Smooth muscle cell (in vitro differentiated cells): ENCODE measurements at regions not wholly inside any gene's neighbourhood (a gene's known extent, or its start where the extent isn't known, plus 50 kb on each side); places are given as distances from the start of the nearest gene placed in this dataset.

Experiments used
- DNase-seq: peaks from one replicate; lab custom pipeline; 2025; ENCODE audit not compliant: unreplicated experiment; lab: John Stamatoyannopoulos, UW
- H2AFZ ChIP-seq: fragments of 200-600 bp; sonication (generic); 2 replicates; pipeline ENCODE4 v1.6.0; 2016; ENCODE audit warnings: antibody characterized with exemption, low read depth, mild to moderate bottlenecking
- H3F3A ChIP-seq: fragments of 200-600 bp; sonication (generic); 2 replicates; pipeline ENCODE4 v1.6.0; 2017; ENCODE audit warnings: antibody characterized with exemption, low read depth
- H3K27ac ChIP-seq: fragments of 200-600 bp; sonication (generic); 2 replicates; pipeline ENCODE4 v1.5.1; 2016; ENCODE audit warnings: low read depth, mild to moderate bottlenecking
- H3K27me3 ChIP-seq: fragments of 200-600 bp; sonication (generic); 2 replicates; pipeline ENCODE4 v1.6.1; 2016; ENCODE audit warnings: low read depth, mild to moderate bottlenecking
- H3K36me3 ChIP-seq: fragments of 200-600 bp; sonication (generic); 2 replicates; pipeline ENCODE4 v1.5.1; 2016; ENCODE audit warnings: low read depth
- H3K4me1 ChIP-seq: fragments of 200-600 bp; sonication (generic); 2 replicates; pipeline ENCODE4 v1.5.1; 2016; ENCODE audit warnings: low read depth
- H3K4me2 ChIP-seq: fragments of 200-600 bp; sonication (generic); 2 replicates; pipeline ENCODE4 v1.6.0; 2016; ENCODE audit warnings: mild to moderate bottlenecking
- H3K4me3 ChIP-seq: fragments of 200-600 bp; sonication (generic); 2 replicates; pipeline ENCODE4 v1.5.1; 2016; ENCODE audit warnings: mild to moderate bottlenecking
- H3K79me2 ChIP-seq: fragments of 200-600 bp; sonication (generic); 2 replicates; pipeline ENCODE4 v1.6.0; 2016; ENCODE audit warnings: low read depth, mild to moderate bottlenecking
- H3K9ac ChIP-seq: fragments of 200-600 bp; sonication (generic); 2 replicates; pipeline ENCODE4 v1.6.0; 2016; ENCODE audit warnings: low read depth
- H3K9me3 ChIP-seq: fragments of 200-600 bp; sonication (generic); replicated peaks from 2 replicates; pipeline ENCODE4 v1.5.1; 2016; ENCODE audit warnings: low read depth
- H4K20me1 ChIP-seq: fragments of 200-600 bp; sonication (generic); 2 replicates; pipeline ENCODE4 v1.6.0; 2016; ENCODE audit warnings: low read depth
- WGBS: methylation state at CpG from one replicate; pipeline ENCODE4 v1.1.7; 2016; ENCODE audit warnings: low lambda C conversion rate; 5-methylcytosine and 5-hydroxymethylcytosine counted together
- TF ChIP-seq, protein P1 (sequence below): fragments of 200-600 bp; sonication (generic); IDR thresholded peaks from 2 replicates; pipeline ENCODE4 v1.5.1; 2017; ENCODE audit warnings: borderline replicate concordance, mild to moderate bottlenecking, antibody characterized with exemption; ENCODE audit not compliant: insufficient read depth, poor library complexity, severe bottlenecking

DNA sequence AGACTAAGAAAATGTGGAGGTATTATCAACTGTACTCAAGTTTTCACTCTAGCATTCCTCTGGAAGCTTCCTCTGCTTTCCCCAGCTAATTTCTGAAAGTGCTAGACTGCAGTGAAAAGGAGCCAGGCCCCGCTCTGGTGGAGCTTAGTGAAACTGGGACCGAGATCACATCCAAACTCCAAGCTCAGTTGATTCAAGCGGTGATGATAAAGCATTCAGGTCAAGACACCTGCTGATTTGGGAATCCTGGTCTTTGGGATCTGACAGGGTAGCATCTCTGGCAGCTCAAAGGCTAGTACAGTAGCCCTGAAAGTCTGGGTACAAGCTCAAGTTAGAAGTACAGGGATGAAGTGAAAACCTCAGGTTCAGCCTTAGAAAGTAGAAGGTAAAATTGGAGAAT is 120.2 kb upstream of the CRIM1 start:
- H3F3A ChIP-seq: no peaks in the 10 kb centered on the region
- H4K20me1 ChIP-seq: no peaks in the 10 kb centered on the region
- no peak overlapping the region for H3K27ac ChIP-seq
- H2AFZ ChIP-seq: no peak overlapping the region
- TF ChIP-seq, protein P1, sequence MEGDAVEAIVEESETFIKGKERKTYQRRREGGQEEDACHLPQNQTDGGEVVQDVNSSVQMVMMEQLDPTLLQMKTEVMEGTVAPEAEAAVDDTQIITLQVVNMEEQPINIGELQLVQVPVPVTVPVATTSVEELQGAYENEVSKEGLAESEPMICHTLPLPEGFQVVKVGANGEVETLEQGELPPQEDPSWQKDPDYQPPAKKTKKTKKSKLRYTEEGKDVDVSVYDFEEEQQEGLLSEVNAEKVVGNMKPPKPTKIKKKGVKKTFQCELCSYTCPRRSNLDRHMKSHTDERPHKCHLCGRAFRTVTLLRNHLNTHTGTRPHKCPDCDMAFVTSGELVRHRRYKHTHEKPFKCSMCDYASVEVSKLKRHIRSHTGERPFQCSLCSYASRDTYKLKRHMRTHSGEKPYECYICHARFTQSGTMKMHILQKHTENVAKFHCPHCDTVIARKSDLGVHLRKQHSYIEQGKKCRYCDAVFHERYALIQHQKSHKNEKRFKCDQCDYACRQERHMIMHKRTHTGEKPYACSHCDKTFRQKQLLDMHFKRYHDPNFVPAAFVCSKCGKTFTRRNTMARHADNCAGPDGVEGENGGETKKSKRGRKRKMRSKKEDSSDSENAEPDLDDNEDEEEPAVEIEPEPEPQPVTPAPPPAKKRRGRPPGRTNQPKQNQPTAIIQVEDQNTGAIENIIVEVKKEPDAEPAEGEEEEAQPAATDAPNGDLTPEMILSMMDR: no peak
- no peak for DNase-seq
- 78% methylated on average over 3 of the region's 3 CpGs for WGBS
- H3K4me3 ChIP-seq: no peak overlapping the region
- no peak overlapping the region for H3K4me2 ChIP-seq
- no peaks in the 10 kb centered on the region for H3K27me3 ChIP-seq
- H3K9ac ChIP-seq: no peak overlapping the region
- H3K79me2 ChIP-seq: no peaks in the 10 kb centered on the region
- H3K36me3 ChIP-seq: no peaks in the 10 kb centered on the region
- H3K4me1 ChIP-seq: no peaks in the 10 kb centered on the region
- no peaks in the 10 kb centered on the region for H3K9me3 ChIP-seq

GRCh38 chr2:36223259-36223658 is 132.3 kb upstream of the CRIM1 start:
- H3K36me3 ChIP-seq: no peaks in the 10 kb centered on the region
- H2AFZ ChIP-seq: no peak overlapping the region
- DNase-seq: no peak
- 67% methylated on average over 3 of the region's 3 CpGs for WGBS
- no peaks in the 10 kb centered on the region for H4K20me1 ChIP-seq
- H3K4me1 ChIP-seq: no peaks in the 10 kb centered on the region
- H3K4me2 ChIP-seq: no peak overlapping the region
- no peaks in the 10 kb centered on the region for H3K9me3 ChIP-seq
- H3K27me3 ChIP-seq: no peaks in the 10 kb centered on the region
- H3K4me3 ChIP-seq: no peak overlapping the region
- no peaks in the 10 kb centered on the region for H3K79me2 ChIP-seq
- H3K27ac ChIP-seq: no peak overlapping the region
- TF ChIP-seq, protein P1: no peak
- no peak overlapping the region for H3K9ac ChIP-seq
- H3F3A ChIP-seq: no peaks in the 10 kb centered on the region

GRCh38 chr2:36222485-36222884 is 133.1 kb upstream of the CRIM1 start:
- Histone ChIP-seq H3K79me2 (no peaks in the 10 kb centered on the region), H3K9me3 (no peaks in the 10 kb centered on the region), H3K36me3 (no peaks in the 10 kb centered on the region), H3K27me3 (no peaks in the 10 kb centered on the region), H3K9ac (no peak overlapping the region), H3K27ac (no peak overlapping the region), H3F3A (no peaks in the 10 kb centered on the region), H3K4me3 (no peak overlapping the region), H3K4me1 (no peaks in the 10 kb centered on the region), H4K20me1 (no peaks in the 10 kb centered on the region), H2AFZ (no peak overlapping the region), H3K4me2 (no peak overlapping the region)
- TF ChIP-seq, protein P1: no peak
- no peak for DNase-seq
- WGBS: 96% methylated on average over 3 of the region's 3 CpGs

GRCh38 chr2:36214691-36215090 is 140.9 kb upstream of the CRIM1 start:
- Histone ChIP-seq H3K79me2 (no peaks in the 10 kb centered on the region), H3K27me3 (no peaks in the 10 kb centered on the region), H4K20me1 (no peaks in the 10 kb centered on the region), H3K9me3 (no peaks in the 10 kb centered on the region), H3K4me3 (no peak overlapping the region), H3K4me1 (no peaks in the 10 kb centered on the region), H3K9ac (no peak overlapping the region), H2AFZ (no peak overlapping the region), H3K27ac (no peak overlapping the region), H3F3A (no peaks in the 10 kb centered on the region), H3K36me3 (no peaks in the 10 kb centered on the region), H3K4me2 (no peak overlapping the region)
- TF ChIP-seq, protein P1: no peak
- 64% methylated on average over 2 of the region's 2 CpGs for WGBS
- no peak for DNase-seq
